OCI-LY7 (cell line): ENCODE measurements at regions not wholly inside any gene's neighbourhood (a gene's known extent, or its start where the extent isn't known, plus 50 kb on each side); places are given as distances from the start of the nearest gene placed in this dataset.
A peak's percentile ranks its signal among the peaks of the same experiment; 100 is the strongest.

Experiments
- BruUV-seq: library from RNA; stranded (reverse); fragments of 400-500 nt; replicated peaks from 2 replicates; lab custom pipeline; 2021; lab: Mats Ljungman, UMichigan
- CTCF ChIA-PET: fragments of 300-600 bp; sonication (Branson Sonifier 250); formaldehyde crosslinking; loops from one replicate; lab custom pipeline; 2022; ENCODE audit warnings: antibody characterized with exemption; ENCODE audit not compliant: unreplicated experiment; lab: Charles Lee
- POLR2A ChIA-PET: fragments of 300-600 bp; sonication (Branson Sonifier 250); formaldehyde crosslinking; loops from one replicate; lab custom pipeline; 2022; ENCODE audit warnings: antibody characterized with exemption; lab: Charles Lee
- DNase-seq: peaks from one replicate; pipeline ENCODE4 v3.0.0-alpha.2; 2015; ENCODE audit warnings: low spot score
- H2AFZ ChIP-seq: fragments of 200-600 bp; sonication (generic), shearing (Covaris generic); 2 replicates; pipeline ENCODE4 v1.6.1; 2014; ENCODE audit warnings: mild to moderate bottlenecking, antibody characterized with exemption, low read length, moderate library complexity
- H3K27ac ChIP-seq: fragments of 200-600 bp; sonication (generic); 2 replicates; pipeline ENCODE4 v1.5.1; 2014; ENCODE audit warnings: mixed run types, low read depth, mild to moderate bottlenecking, moderate library complexity, low read length, inconsistent platforms; ENCODE audit not compliant: poor library complexity, severe bottlenecking
- H3K36me3 ChIP-seq: fragments of 200-600 bp; sonication (generic); 2 replicates; pipeline ENCODE4 v1.6.1; 2014; ENCODE audit warnings: mild to moderate bottlenecking, antibody characterized with exemption, low read length, moderate library complexity, mixed read lengths; ENCODE audit not compliant: insufficient read depth
- H3K4me1 ChIP-seq: fragments of 200-600 bp; sonication (generic); 2 replicates; pipeline ENCODE4 v1.5.1; 2014; ENCODE audit warnings: mild to moderate bottlenecking, low read length; ENCODE audit not compliant: insufficient read depth, poor library complexity, severe bottlenecking
- H3K4me2 ChIP-seq: fragments of 200-600 bp; sonication (generic); 2 replicates; pipeline ENCODE4 v1.6.1; 2014; ENCODE audit warnings: mild to moderate bottlenecking, low read length
- H3K4me3 ChIP-seq: fragments of 200-600 bp; sonication (generic); 2 replicates; pipeline ENCODE4 v1.5.1; 2014; ENCODE audit warnings: mild to moderate bottlenecking, low read depth, low read length; ENCODE audit not compliant: poor library complexity, severe bottlenecking
- H3K79me2 ChIP-seq: fragments of 200-600 bp; sonication (generic); 2 replicates; pipeline ENCODE4 v1.6.1; 2016; ENCODE audit warnings: low read depth, mild to moderate bottlenecking, low read length, moderate library complexity, mixed read lengths; ENCODE audit not compliant: insufficient read depth
- H3K9me2 ChIP-seq: fragments of 200-600 bp; sonication (generic); 2 replicates; pipeline ENCODE4 v1.6.1; 2016; ENCODE audit warnings: mild to moderate bottlenecking, low read length, mixed read lengths; ENCODE audit not compliant: insufficient read depth
- H3K9me3 ChIP-seq: fragments of 200-600 bp; sonication (generic); 2 replicates; pipeline ENCODE4 v1.6.1; 2014; ENCODE audit warnings: mild to moderate bottlenecking, mixed run types, low read length, mixed read lengths
- H4K20me1 ChIP-seq: fragments of 200-600 bp; sonication (generic); 2 replicates; pipeline ENCODE4 v1.6.1; 2014; ENCODE audit warnings: mild to moderate bottlenecking, antibody characterized with exemption, low read length, moderate library complexity, mixed read lengths; ENCODE audit not compliant: insufficient read depth
- CTCF ChIP-seq: fragments of 200-600 bp; sonication (generic); conservative IDR thresholded peaks from 2 replicates; pipeline ENCODE4 v1.5.1; 2014; ENCODE audit warnings: mild to moderate bottlenecking, antibody characterized with exemption, low read length, moderate library complexity, mixed read lengths
- EZH2phosphoT487 ChIP-seq: fragments of 200-600 bp; sonication (generic); IDR thresholded peaks from 2 replicates; pipeline ENCODE4 v1.6.1; 2018; ENCODE audit warnings: low read depth, borderline replicate concordance, mild to moderate bottlenecking, mixed run types, antibody characterized with exemption, low read length, moderate library complexity, mixed read lengths
- intact Hi-C: fragments of 100-400 bp; cut with micrococcal nuclease; formaldehyde crosslinking; loops from one replicate; pipeline ENCODE4 v1.10.0; 2022; ENCODE audit not compliant: unreplicated experiment

GRCh38 chr10:10055656-10056442, 961.8 kb upstream of the CELF2 start:
- ChIA-PET CTCF (interaction anchor here (1.2 kb wide), 1 partner anchor 46 kb away, joined by 3 read pairs; no protein-coding TSS in a partner anchor), POLR2A (interaction anchor here (0.6 to 2.7 kb wide), 3 partner anchors 10 to 189 kb away, joined by 3 to 12 read pairs (median 4); no protein-coding TSS in a partner anchor)
- BruUV-seq, result no TSS peak
- Histone ChIP-seq H3K4me1 (peaks cover 19% of the 10 kb centered on the region), H3K79me2 (peaks cover 12% of the 10 kb centered on the region; the same call in 1 of the 2 replicates), H4K20me1 (no peaks in the 10 kb centered on the region; the same call in 1 of the 2 replicates), H3K9me2 (no peaks in the 10 kb centered on the region), H2AFZ (no peak overlapping the region), H3K4me2 (0 out of 2 replicates have a peak overlapping the region, but pooled peaks have one; percentile 36), H3K9me3 (no peaks in the 10 kb centered on the region), H3K27ac (no peak overlapping the region), H3K36me3 (peaks cover 62% of the 10 kb centered on the region), H3K4me3 (no peak overlapping the region)
- DNase-seq, result no peak
- TF ChIP-seq EZH2phosphoT487 (no peak), CTCF (no peak)
- intact Hi-C loops, result no loop called here

- BruUV-seq, result no TSS peak
- POLR2A ChIA-PET, result interaction anchor here (0.6 to 1.2 kb wide), 7 partner anchors 12 to 914 kb away, joined by 3 to 6 read pairs (median 3); no protein-coding TSS in a partner anchor
- H3K9me2 ChIP-seq, result no peaks in the 10 kb centered on the region
- H3K9me3 ChIP-seq, result no peaks in the 10 kb centered on the region
- no peak overlapping the region for H3K4me3 ChIP-seq
- peaks cover 19% of the 10 kb centered on the region for H3K4me1 ChIP-seq
- H4K20me1 ChIP-seq, result no peaks in the 10 kb centered on the region; the same call in 1 of the 2 replicates
- no peak overlapping the region for H2AFZ ChIP-seq
- intact Hi-C loops, result no loop called here
- peak overlapping the region; percentile 10 for H3K27ac ChIP-seq
- peak; percentile 54 for DNase-seq
- CTCF ChIA-PET, result interaction anchor here (1.2 kb wide), 1 partner anchor 47 kb away, joined by 3 read pairs; no protein-coding TSS in a partner anchor
- H3K79me2 ChIP-seq, result peaks cover 12% of the 10 kb centered on the region; the same call in 1 of the 2 replicates
- peak overlapping the region; percentile 36 for H3K4me2 ChIP-seq
- TF ChIP-seq CTCF (peak; percentile 70), EZH2phosphoT487 (no peak)
- H3K36me3 ChIP-seq, result peaks cover 52% of the 10 kb centered on the region
Measured at GRCh38 chr10:10056961-10057360, 960.7 kb upstream of the CELF2 start.
